Right lobe of liver (tissue), 6 donors: ENCODE measurements at regions not wholly inside any gene's neighbourhood (a gene's known extent, or its start where the extent isn't known, plus 50 kb on each side); places are given as distances from the start of the nearest gene placed in this dataset.

Experiments
- ATAC-seq, 4 donors: fragments of 200-7000 bp; cut with Tn5 transposase; one replicate each; pipeline ENCODE4 v1.9.1; 2020; ENCODE audit warnings: mild to moderate bottlenecking in 4 of 4, moderate library complexity in 4 of 4
- DNase-seq, 3 donors: peaks; one replicate each; pipeline ENCODE4 v3.0.0-alpha.2; 2020
- H3K27ac ChIP-seq, 3 donors: fragments of 200-600 bp; one replicate each; pipeline ENCODE4 v1.8.0; 2022
- H3K27me3 ChIP-seq, 2 donors: fragments of 200-600 bp; one replicate each; pipeline ENCODE4 v1.8.0; 2022
- H3K36me3 ChIP-seq, 4 donors: fragments of 200-600 bp; sonication (generic) in 1 of 4; one replicate each; pipeline versions ENCODE4 v1.5.1 to v1.8.0; 2017 to 2022; ENCODE audit warnings: control low read depth in 1 of 4
- H3K4me1 ChIP-seq, 4 donors: fragments of 200-600 bp; sonication (generic) in 1 of 4; one replicate each; pipeline versions ENCODE4 v1.5.1 to v1.8.0; 2017 to 2022; ENCODE audit warnings: control low read depth in 1 of 4
- H3K4me3 ChIP-seq, 3 donors: fragments of 200-600 bp; one replicate each; pipeline ENCODE4 v1.8.0; 2022
- H3K9me3 ChIP-seq, 4 donors: fragments of 200-600 bp; sonication (generic) in 1 of 4; one replicate each; pipeline versions ENCODE4 v1.5.1 to v1.8.0; 2017 to 2022; ENCODE audit warnings: control low read depth in 1 of 4
- CTCF ChIP-seq, 4 donors: fragments of 200-600 bp in 3 of 4; fragments of 450-650 bp in 1 of 4; IDR thresholded peaks; one replicate each; pipeline versions ENCODE4 v1.5.1 to v1.8.0; 2016 to 2022; ENCODE audit warnings: antibody characterized with exemption in 4 of 4, mild to moderate bottlenecking in 2 of 4
- POLR2A ChIP-seq: fragments of 450-650 bp; IDR thresholded peaks from one replicate; pipeline ENCODE4 v1.6.1; 2017; ENCODE audit warnings: antibody characterized with exemption, mild to moderate bottlenecking
- WGBS: methylation state at CpG from one replicate; pipeline ENCODE4 v1.1.6; 2018; ENCODE audit warnings: low coverage, low lambda C conversion rate; ENCODE audit not compliant: insufficient coverage; ENCODE audit errors: missing lambda C conversion rate; 5-methylcytosine and 5-hydroxymethylcytosine counted together
- intact Hi-C, 2 donors: fragments of 100-400 bp; cut with DNase I; formaldehyde crosslinking; loops; one replicate each; pipeline versions ENCODE4 v1.11.2 to v1.14.1; 2022
- donor health status: DM: no; HTN: yes; CAD: no.
- donor health status: DM: no; HTN: no; CAD: no.
- donor health status: DM: no; HTN: no; CAD: no.
- donor health status: DM: no; HTN: yes; CAD: no.
- donor health status: DM: no; HTN: yes; CAD: no.

GRCh38 chr5:126332326-126332725 lies 90.9 kb upstream of the GRAMD2B start:
- intact Hi-C loops: no loop called here
- DNase-seq: no peak
- Histone ChIP-seq H3K36me3 (no peaks in the 10 kb centered on the region), H3K27ac (no peak overlapping the region), H3K9me3 (no peaks in the 10 kb centered on the region), H3K4me1 (peaks cover 0 to 5% (median 0%) of the 10 kb centered on the region in 4 donors), H3K27me3 (no peaks in the 10 kb centered on the region), H3K4me3 (no peak overlapping the region)
- WGBS: 75% methylated on average over 1 of the region's 1 CpG
- ATAC-seq: no peak
- no peak for TF ChIP-seq POLR2A
- no peak for TF ChIP-seq CTCF (IDR thresholded peaks at IDR 0.05)

GRCh38 chr5:126334760-126335159 lies 88.4 kb upstream of the GRAMD2B start:
- Histone ChIP-seq H3K9me3 (no peaks in the 10 kb centered on the region), H3K27ac (no peak overlapping the region), H3K27me3 (no peaks in the 10 kb centered on the region), H3K36me3 (no peaks in the 10 kb centered on the region), H3K4me3 (no peak overlapping the region), H3K4me1 (peaks cover 0 to 5% (median 0%) of the 10 kb centered on the region in 4 donors)
- intact Hi-C loops: no loop called here
- 37% methylated on average over 7 of the region's 7 CpGs for WGBS
- TF ChIP-seq POLR2A (no peak), CTCF (IDR thresholded peaks at IDR 0.05) (no peak)
- DNase-seq (peak; percentile 53 to 59 (median 55)), ATAC-seq (peak; percentile 91 to 94 (median 92))

GRCh38 chr5:126335886-126336285 lies 87.3 kb upstream of the GRAMD2B start:
- WGBS: 55% methylated on average over 2 of the region's 2 CpGs
- Histone ChIP-seq H3K27me3 (no peaks in the 10 kb centered on the region), H3K36me3 (no peaks in the 10 kb centered on the region), H3K27ac (no peak overlapping the region), H3K9me3 (no peaks in the 10 kb centered on the region), H3K4me3 (no peak overlapping the region), H3K4me1 (peaks cover 0 to 5% (median 0%) of the 10 kb centered on the region in 4 donors)
- ATAC-seq (no peak), DNase-seq (no peak)
- TF ChIP-seq CTCF (IDR thresholded peaks at IDR 0.05) (no peak), POLR2A (no peak)
- intact Hi-C loops: no loop called here

GRCh38 chr5:126338635-126339034 lies 84.6 kb upstream of the GRAMD2B start:
- TF ChIP-seq POLR2A (no peak), CTCF (IDR thresholded peaks at IDR 0.05) (no peak)
- Histone ChIP-seq H3K9me3 (no peaks in the 10 kb centered on the region), H3K36me3 (no peaks in the 10 kb centered on the region), H3K4me1 (peaks cover 0 to 5% (median 0%) of the 10 kb centered on the region in 4 donors), H3K27me3 (no peaks in the 10 kb centered on the region), H3K27ac (no peak overlapping the region), H3K4me3 (no peak overlapping the region)
- DNase-seq: no peak
- WGBS: 61% methylated on average over 7 of the region's 7 CpGs
- ATAC-seq: no peak
- intact Hi-C loops: no loop called here
